ENCODE measurements at regions not wholly inside any gene's neighbourhood (a gene's known extent, or its start where the extent isn't known, plus 50 kb on each side); places are given as distances from the start of the nearest gene placed in this dataset.
"Not testable (repeated sequence)": the region's sequence is repeated elsewhere in the genome, so short reads cannot be mapped to it uniquely, and the experiment has no call there.

DNA sequence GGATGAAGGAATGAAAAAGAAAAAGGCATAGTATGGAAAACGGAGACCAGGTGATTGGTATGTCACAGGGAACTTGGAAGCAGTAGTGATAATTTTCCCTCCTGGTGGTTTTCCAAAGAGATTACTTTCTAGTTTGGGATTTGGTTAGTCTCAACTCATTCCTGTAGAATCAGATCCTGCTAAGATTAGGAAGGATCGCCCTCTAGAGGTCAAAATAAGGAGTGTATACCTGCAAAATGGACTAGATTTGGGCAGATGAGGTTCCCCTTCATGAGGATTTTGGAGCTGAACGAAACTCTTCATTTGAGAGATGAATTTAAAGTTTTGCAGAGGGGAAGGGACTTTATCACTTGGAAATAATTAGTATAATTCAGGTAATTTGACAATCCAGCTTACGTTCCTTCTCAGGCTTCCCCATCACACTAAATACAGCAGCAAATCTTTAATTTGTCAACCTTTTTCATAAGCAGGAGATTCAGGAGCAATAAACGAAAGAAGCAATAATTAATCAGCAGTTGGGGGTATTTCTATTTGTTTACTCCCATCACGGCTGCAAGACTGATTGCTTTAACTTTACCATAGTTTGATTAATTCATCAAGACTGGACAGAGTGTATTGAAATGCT lies 65.2 kb downstream of the CCDC195 start:
- DNase-seq (ENCODE audit: low read depth), result peak; percentile 37

DNA sequence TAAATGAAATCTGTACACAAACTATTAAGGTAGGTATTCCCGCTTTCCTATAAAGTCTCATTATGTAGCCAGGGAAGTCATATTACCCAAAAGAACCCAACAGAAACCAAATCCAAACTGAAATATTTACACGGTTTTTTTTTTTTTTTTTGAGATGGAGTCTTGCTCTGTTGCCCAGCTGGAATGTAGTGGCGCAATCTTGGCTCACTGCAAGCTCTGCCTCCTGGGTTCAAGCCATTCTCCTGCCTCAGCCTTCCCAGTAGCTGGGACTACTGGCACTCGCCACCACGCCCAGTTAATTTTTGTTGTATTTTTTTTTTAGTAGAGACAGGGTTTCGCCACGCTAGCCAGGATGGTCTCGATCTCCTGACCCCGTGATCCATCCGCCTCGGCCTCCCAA lies 62.5 kb upstream of the CUL3 start:
- not testable (repeated sequence) for DNase-seq (ENCODE audit: low read depth)

DNA sequence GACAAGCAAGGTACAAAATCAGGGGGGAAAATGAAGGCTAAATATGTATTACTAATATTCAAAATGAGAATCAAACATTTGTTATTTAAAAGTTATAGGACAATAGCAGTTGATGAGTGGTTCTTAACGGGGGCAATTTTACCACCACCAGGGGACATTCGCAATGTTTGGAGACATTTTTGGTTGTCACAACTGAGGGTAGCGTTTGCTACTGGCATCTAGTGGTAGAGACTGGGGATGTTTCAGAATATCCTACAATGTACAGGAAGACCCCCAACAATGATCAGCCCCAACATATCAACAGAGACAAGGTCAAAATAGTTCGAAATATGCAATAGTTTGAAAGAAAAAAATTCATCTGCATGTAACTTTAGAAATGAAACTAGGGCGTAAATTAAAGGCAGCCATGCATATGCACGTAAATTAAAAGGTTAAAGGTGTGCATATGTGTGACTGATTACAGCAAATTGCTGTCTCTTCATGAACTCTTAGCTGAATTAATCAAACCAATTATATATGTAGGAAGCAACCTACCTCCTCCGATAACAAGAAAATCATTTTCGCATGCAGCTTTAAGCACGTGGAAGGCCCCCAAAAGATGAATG lies 61.2 kb upstream of the CUL3 start:
- DNase-seq (ENCODE audit: low read depth), result peak; percentile 3

DNA sequence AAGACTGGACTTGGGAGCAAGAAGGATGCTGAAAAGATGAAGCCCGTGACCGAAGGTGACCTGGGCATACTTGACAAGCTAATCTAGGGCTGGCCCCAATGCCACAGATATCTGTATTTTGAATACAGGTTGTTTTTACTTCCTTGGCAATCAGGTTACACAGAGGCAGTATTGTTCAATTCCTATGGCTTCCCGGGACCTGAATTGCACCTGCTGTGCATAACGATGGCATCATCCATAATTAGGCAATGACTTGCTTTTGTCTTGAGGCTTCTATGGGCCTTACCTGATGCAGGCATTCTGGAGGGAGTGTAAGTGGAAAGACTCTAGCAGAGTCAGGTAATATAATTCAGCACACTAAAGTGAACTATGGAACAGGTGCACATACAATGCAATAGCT lies 60.6 kb upstream of the CUL3 start:
- no peak for DNase-seq (ENCODE audit: low read depth)

DNA sequence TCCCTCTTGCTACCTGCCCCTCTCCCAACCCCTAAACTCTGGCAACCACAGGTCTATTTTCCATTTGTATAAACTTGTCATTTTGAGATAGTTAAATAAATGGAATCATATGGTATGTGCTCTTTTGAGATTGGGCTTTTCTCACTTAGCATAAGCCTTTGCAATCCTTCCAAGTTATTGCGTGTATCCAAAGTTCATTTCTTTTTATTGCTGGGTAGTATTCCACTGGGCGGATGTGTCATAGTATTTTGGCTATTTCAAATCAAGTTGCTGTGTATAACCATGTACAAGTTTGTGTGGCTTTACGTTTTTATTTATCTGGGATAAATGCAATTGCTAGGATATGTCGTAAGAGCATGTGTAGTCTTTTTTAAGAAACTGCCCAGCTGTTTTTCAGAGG lies 55.5 kb upstream of the CUL3 start:
- no peak for DNase-seq (ENCODE audit: low read depth)

DNA sequence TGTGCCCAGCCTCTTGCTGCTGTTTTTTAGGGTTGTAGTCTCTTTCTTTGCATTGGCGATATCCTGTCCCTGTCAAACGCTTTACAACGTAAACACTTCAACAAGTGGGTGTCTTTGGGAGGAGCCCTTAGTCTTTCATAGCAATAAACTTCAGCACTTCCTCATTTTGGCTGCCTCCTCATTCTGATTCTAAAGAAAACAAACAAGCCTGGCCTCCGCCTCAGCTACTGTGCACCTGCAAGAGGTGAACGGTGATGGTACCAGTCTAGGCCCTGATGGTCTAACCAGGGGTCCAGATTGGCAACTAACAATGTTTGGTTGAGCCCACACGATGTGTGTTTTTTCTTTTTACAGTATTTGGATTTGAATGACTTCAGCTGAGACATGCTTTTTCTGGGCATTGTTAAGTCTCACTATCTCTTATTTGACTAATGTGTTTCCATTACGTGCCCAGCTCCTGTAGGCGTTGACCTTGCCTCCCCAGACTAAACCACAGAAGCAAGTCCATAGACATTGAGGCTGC lies 53.2 kb upstream of the CUL3 start:
- DNase-seq (ENCODE audit: low read depth), result no peak

Data from iris pigment epithelial cell (primary cell).